Tibial artery (tissue), 4 donors: ENCODE measurements at regions not wholly inside any gene's neighbourhood (a gene's known extent, or its start where the extent isn't known, plus 50 kb on each side); places are given as distances from the start of the nearest gene placed in this dataset.

Experiments used
- DNase-seq, 2 donors: peaks; one replicate each; pipeline ENCODE4 v3.0.0-alpha.2; 2019
- H3K27ac ChIP-seq, 2 donors: fragments of 200-600 bp; sonication (generic) in 1 of 2; 1 replicate in 1 of 2; 2 replicates in 1 of 2; pipeline ENCODE4 v1.5.1; 2018 to 2019; ENCODE audit warnings: mild to moderate bottlenecking in 1 of 2
- H3K27me3 ChIP-seq, 2 donors: fragments of 200-600 bp; sonication (generic) in 1 of 2; one replicate each; pipeline versions ENCODE4 v1.5.1 to v1.6.0; 2016 to 2019
- H3K36me3 ChIP-seq, 3 donors: fragments of 200-600 bp; sonication (generic) in 2 of 3; one replicate each; pipeline ENCODE4 v1.5.1; 2016 to 2019; ENCODE audit warnings: mild to moderate bottlenecking in 2 of 3
- H3K4me1 ChIP-seq, 4 donors: fragments of 200-600 bp; sonication (generic) in 2 of 4; 1 replicate in 3 of 4; 2 replicates in 1 of 4; pipeline ENCODE4 v1.5.1; 2016 to 2019
- H3K4me3 ChIP-seq, 2 donors: fragments of 200-600 bp; sonication (generic) in 1 of 2; 1 replicate in 1 of 2; 2 replicates in 1 of 2; pipeline ENCODE4 v1.5.1; 2018 to 2019; ENCODE audit warnings: mild to moderate bottlenecking in 2 of 2
- H3K9me3 ChIP-seq, 3 donors: fragments of 200-600 bp; sonication (generic) in 1 of 3; one replicate each; pipeline ENCODE4 v1.5.1; 2016 to 2019
- CTCF ChIP-seq, 2 experiments: fragments of 200-600 bp in 1 of 2; fragments of 450-650 bp in 1 of 2; IDR thresholded peaks; one replicate each; pipeline ENCODE4 v1.5.1; 2017 to 2019; ENCODE audit warnings: antibody characterized with exemption in 2 of 2, mild to moderate bottlenecking in 1 of 2, moderate library complexity in 1 of 2
- intact Hi-C: fragments of 100-400 bp; cut with DNase I; formaldehyde crosslinking; loops from one replicate; pipeline ENCODE4 v1.15.0; 2023; ENCODE audit warnings: low total_unique reads

- Histone ChIP-seq H3K4me1 (no peaks in the 10 kb centered on the region), H3K27ac (no peak overlapping the region), H3K27me3 (no peaks in the 10 kb centered on the region), H3K4me3 (no peak overlapping the region), H3K9me3 (no peaks in the 10 kb centered on the region), H3K36me3 (no peaks in the 10 kb centered on the region)
- no peak for DNase-seq
- intact Hi-C loops, result no loop called here
- TF ChIP-seq CTCF (IDR thresholded peaks at IDR 0.05), result no peak
These were observed 823.2 kb upstream of the ID2 start for GRCh38 chr2:7858624-7859023.

GRCh38 chr2:7860693-7861092 is 821.2 kb upstream of the ID2 start:
- no peak for DNase-seq
- H3K27me3 ChIP-seq, result no peaks in the 10 kb centered on the region
- no peaks in the 10 kb centered on the region for H3K9me3 ChIP-seq
- H3K4me1 ChIP-seq, result no peaks in the 10 kb centered on the region
- H3K36me3 ChIP-seq, result no peaks in the 10 kb centered on the region
- intact Hi-C loops, result no loop called here
- no peak overlapping the region for H3K27ac ChIP-seq
- TF ChIP-seq CTCF (IDR thresholded peaks at IDR 0.05), result no peak
- H3K4me3 ChIP-seq, result no peak overlapping the region

- Histone ChIP-seq H3K4me3 (no peak overlapping the region), H3K27ac (no peak overlapping the region), H3K27me3 (no peaks in the 10 kb centered on the region), H3K9me3 (no peaks in the 10 kb centered on the region), H3K4me1 (no peaks in the 10 kb centered on the region), H3K36me3 (no peaks in the 10 kb centered on the region)
- DNase-seq, result no peak
- TF ChIP-seq CTCF (IDR thresholded peaks at IDR 0.05), result no peak
- intact Hi-C loops, result no loop called here
These were observed 819.8 kb upstream of the ID2 start for GRCh38 chr2:7861910-7862702.

- Histone ChIP-seq H3K4me3 (no peak overlapping the region), H3K36me3 (no peaks in the 10 kb centered on the region), H3K9me3 (no peaks in the 10 kb centered on the region), H3K4me1 (no peaks in the 10 kb centered on the region), H3K27ac (no peak overlapping the region), H3K27me3 (no peaks in the 10 kb centered on the region)
- intact Hi-C loops, result no loop called here
- no peak for TF ChIP-seq CTCF (IDR thresholded peaks at IDR 0.05)
- no peak for DNase-seq
These were observed 815.8 kb upstream of the ID2 start for GRCh38 chr2:7866104-7866503.

- no peak overlapping the region for H3K4me3 ChIP-seq
- TF ChIP-seq CTCF (IDR thresholded peaks at IDR 0.05), result no peak
- no peaks in the 10 kb centered on the region for H3K36me3 ChIP-seq
- H3K27me3 ChIP-seq, result no peaks in the 10 kb centered on the region
- intact Hi-C loops, result no loop called here
- no peaks in the 10 kb centered on the region for H3K9me3 ChIP-seq
- H3K4me1 ChIP-seq, result no peaks in the 10 kb centered on the region
- DNase-seq, result no peak
- H3K27ac ChIP-seq, result no peak overlapping the region
These were observed 815.0 kb upstream of the ID2 start for GRCh38 chr2:7866825-7867224.
